Thymus (tissue), 11 donors: ENCODE measurements at regions not wholly inside any gene's neighbourhood (a gene's known extent, or its start where the extent isn't known, plus 50 kb on each side); places are given as distances from the start of the nearest gene placed in this dataset.
A peak's percentile ranks its signal among the peaks of the same experiment; 100 is the strongest.
"Not testable (repeated sequence)": the region's sequence is repeated elsewhere in the genome, so short reads cannot be mapped to it uniquely, and the experiment has no call there.

ENCODE experiments used
- DNase-seq, 9 donors: peaks; one replicate each; pipeline ENCODE4 v3.0.0-alpha.2; 2013; ENCODE audit warnings: low spot score in 9 of 9, low read depth in 6 of 9, missing footprints in 1 of 9
- H3K27ac ChIP-seq, 2 donors: one replicate each; pipeline ENCODE4 v1.5.1; 2013; ENCODE audit warnings: control low read depth in 1 of 2, low read depth in 1 of 2, low read length in 1 of 2, mild to moderate bottlenecking in 1 of 2, moderate library complexity in 1 of 2
- H3K27me3 ChIP-seq, 2 donors: one replicate each; pipeline ENCODE4 v1.5.1; 2013; ENCODE audit warnings: low read length in 1 of 2; ENCODE audit not compliant: control insufficient read depth in 2 of 2, insufficient read depth in 1 of 2
- H3K36me3 ChIP-seq, 2 donors: one replicate each; pipeline ENCODE4 v1.5.1; 2013; ENCODE audit warnings: low read length in 1 of 2, mild to moderate bottlenecking in 1 of 2, moderate library complexity in 1 of 2; ENCODE audit not compliant: control insufficient read depth in 2 of 2, insufficient read depth in 2 of 2
- H3K4me1 ChIP-seq, 2 donors: one replicate each; pipeline ENCODE4 v1.5.1; 2013; ENCODE audit warnings: low read length in 2 of 2; ENCODE audit not compliant: control insufficient read depth in 2 of 2, insufficient read depth in 2 of 2
- H3K4me3 ChIP-seq, 2 donors: one replicate each; pipeline ENCODE4 v1.5.1; 2013; ENCODE audit warnings: low read length in 2 of 2, control low read depth in 1 of 2, mild to moderate bottlenecking in 1 of 2
- H3K9me3 ChIP-seq, 2 donors: one replicate each; pipeline ENCODE4 v1.5.1; 2013; ENCODE audit warnings: low read length in 1 of 2, mild to moderate bottlenecking in 1 of 2; ENCODE audit not compliant: control insufficient read depth in 2 of 2, insufficient read depth in 1 of 2
- WGBS: extraction: QIAGEN DNeasy Blood & Tissue Kit; methylation state at CpG from one replicate; pipeline ENCODE4 v1.1.7; 2013; 5-methylcytosine and 5-hydroxymethylcytosine counted together
- donor health status: healthy.

DNA sequence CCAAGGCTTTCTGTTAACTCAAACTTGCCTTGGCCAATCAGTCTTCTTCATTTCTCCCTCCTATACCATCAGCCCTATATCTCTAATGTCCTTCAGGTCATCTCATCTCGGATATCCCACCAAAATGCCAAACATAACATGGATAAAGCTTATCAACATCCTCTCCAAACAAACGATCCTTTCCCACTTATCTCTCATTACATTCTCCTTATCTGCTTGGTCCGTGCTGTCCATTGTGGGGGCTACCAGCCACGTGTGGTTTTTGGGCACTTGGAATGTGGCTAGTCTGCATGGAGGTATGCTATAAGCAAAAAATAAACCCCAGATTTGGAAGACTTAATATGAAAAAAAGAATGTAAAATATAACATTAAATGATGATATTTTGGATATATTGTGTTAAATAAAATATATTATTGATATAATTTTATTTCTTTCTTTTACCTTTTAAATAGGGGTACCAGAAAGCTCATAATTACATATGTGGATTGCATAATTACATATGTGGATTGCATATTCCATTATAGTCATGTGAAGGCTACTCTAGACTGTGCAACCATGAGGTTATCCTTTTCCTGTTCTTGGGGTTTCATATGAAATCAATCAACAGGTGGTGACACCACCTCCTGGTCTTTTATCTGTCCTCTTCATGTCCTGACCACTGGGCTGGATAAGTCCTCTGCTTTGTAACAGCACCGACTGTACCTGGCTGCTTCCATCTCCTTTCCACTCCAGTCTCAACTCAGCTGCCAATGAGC is 123.0 kb downstream of the CD83 start:
- no peaks in the 10 kb centered on the region for H3K36me3 ChIP-seq
- H3K4me1 ChIP-seq = peaks cover 21 to 26% of the 10 kb centered on the region in 2 donors
- WGBS = 79% methylated on average over 5 of the region's 5 CpGs
- peaks cover 0 to 5% of the 10 kb centered on the region in 2 donors for H3K9me3 ChIP-seq
- H3K4me3 ChIP-seq = no peak overlapping the region
- H3K27ac ChIP-seq = peak overlapping the region in 1 of 2 donors; percentile 46
- no peaks in the 10 kb centered on the region for H3K27me3 ChIP-seq
- no peak for DNase-seq

- H3K27me3 ChIP-seq = no peaks in the 10 kb centered on the region
- no peaks in the 10 kb centered on the region for H3K36me3 ChIP-seq
- H3K27ac ChIP-seq = peak overlapping the region; percentile 26 to 46
- WGBS = 53% methylated on average over 5 of the region's 5 CpGs
- no peak overlapping the region for H3K4me3 ChIP-seq
- no peaks in the 10 kb centered on the region for H3K9me3 ChIP-seq
- peak in 1 of 9 donors; percentile 59 for DNase-seq
- H3K4me1 ChIP-seq = peaks cover 18 to 25% of the 10 kb centered on the region in 2 donors
Measured at GRCh38 chr6:14241255-14242070, 123.9 kb downstream of the CD83 start.

GRCh38 chr6:14242912-14243311 is 125.3 kb downstream of the CD83 start:
- H3K4me3 ChIP-seq, H3K36me3 ChIP-seq, H3K9me3 ChIP-seq, H3K27ac ChIP-seq, H3K27me3 ChIP-seq, DNase-seq: not testable (repeated sequence)
- WGBS = 93% methylated on average over 2 of the region's 2 CpGs
- H3K4me1 ChIP-seq = peaks cover 15 to 23% of the 10 kb centered on the region in 2 donors

DNA sequence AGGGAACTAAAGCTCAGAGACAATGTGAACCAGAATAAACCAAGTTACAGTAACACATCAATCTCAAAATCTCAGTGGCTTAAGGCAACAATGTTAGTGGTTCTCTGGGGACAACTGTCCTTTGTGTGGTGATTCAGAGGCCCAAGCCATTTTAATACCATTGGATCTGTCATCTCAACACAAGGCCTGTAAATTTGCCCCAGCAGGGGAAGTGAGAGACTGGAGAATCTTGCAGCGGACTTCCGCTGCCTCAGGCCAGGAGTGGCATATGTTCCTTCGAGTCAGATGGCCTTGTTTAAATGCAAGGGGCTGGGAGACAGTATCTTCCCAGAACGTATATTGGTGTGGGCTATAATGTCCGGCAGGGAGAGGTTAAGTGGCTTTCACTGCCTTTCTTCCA is 126.0 kb downstream of the CD83 start:
- Histone ChIP-seq H3K27ac (no peak overlapping the region), H3K4me1 (peaks cover 15 to 23% of the 10 kb centered on the region in 2 donors), H3K9me3 (no peaks in the 10 kb centered on the region), H3K27me3 (no peaks in the 10 kb centered on the region), H3K36me3 (no peaks in the 10 kb centered on the region), H3K4me3 (no peak overlapping the region)
- no peak for DNase-seq
- WGBS = 97% methylated on average over 5 of the region's 5 CpGs

GRCh38 chr6:14246876-14247275 is 129.3 kb downstream of the CD83 start:
- Histone ChIP-seq H3K27ac (no peak overlapping the region), H3K4me3 (no peak overlapping the region), H3K9me3 (no peaks in the 10 kb centered on the region), H3K36me3 (no peaks in the 10 kb centered on the region), H3K27me3 (no peaks in the 10 kb centered on the region), H3K4me1 (peaks cover 4 to 8% of the 10 kb centered on the region in 2 donors)
- no peak for DNase-seq
- 83% methylated on average over 3 of the region's 3 CpGs for WGBS

- no peak for DNase-seq
- 99% methylated on average over 4 of the region's 4 CpGs for WGBS
Measured at GRCh38 chr6:14250573-14250972, 133.0 kb downstream of the CD83 start.

DNA sequence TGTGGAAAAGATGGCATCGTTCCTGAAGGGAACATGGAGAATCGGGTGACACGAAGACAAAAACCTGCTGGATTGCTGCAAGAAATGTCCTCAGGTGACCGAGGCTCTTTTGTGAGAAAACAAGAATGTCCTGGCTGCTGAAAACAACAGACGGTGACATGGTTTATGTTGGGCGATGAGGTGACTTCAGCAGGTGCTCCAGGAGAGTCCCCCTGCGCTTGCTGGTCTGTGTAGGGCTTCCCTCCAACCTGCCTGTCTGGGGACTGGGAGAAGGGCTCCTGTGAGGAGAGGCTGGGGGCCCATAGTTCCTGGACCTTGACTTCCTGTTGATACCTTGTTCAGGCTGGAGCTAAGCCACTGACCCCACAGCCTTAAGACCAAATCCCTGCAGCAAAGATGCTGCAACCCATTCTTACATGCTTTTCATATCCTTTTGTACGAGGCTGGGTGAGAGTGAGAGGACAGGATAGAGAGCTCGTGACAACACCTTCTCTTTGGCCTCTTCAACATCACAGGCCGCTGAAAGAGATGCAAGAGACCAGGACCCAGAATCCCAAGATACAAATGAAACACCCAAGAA is 134.8 kb downstream of the CD83 start:
- Histone ChIP-seq H3K4me1 (peaks cover 10 to 44% of the 10 kb centered on the region in 2 donors), H3K4me3 (no peak overlapping the region), H3K36me3 (no peaks in the 10 kb centered on the region), H3K27me3 (no peaks in the 10 kb centered on the region), H3K9me3 (no peaks in the 10 kb centered on the region), H3K27ac (no peak overlapping the region)
- whole genome bisulfite sequencing = 97% methylated on average over 10 of the region's 10 CpGs
- DNase-seq = no peak

More at GRCh38 chr6:14250573-14250972, 133.0 kb downstream of the CD83 start:
- H3K4me3 ChIP-seq = no peak overlapping the region
- peaks cover 6 to 27% of the 10 kb centered on the region in 2 donors for H3K4me1 ChIP-seq
- no peaks in the 10 kb centered on the region for H3K27me3 ChIP-seq
- H3K36me3 ChIP-seq = no peaks in the 10 kb centered on the region
- H3K9me3 ChIP-seq = no peaks in the 10 kb centered on the region
- H3K27ac ChIP-seq = no peak overlapping the region

DNA sequence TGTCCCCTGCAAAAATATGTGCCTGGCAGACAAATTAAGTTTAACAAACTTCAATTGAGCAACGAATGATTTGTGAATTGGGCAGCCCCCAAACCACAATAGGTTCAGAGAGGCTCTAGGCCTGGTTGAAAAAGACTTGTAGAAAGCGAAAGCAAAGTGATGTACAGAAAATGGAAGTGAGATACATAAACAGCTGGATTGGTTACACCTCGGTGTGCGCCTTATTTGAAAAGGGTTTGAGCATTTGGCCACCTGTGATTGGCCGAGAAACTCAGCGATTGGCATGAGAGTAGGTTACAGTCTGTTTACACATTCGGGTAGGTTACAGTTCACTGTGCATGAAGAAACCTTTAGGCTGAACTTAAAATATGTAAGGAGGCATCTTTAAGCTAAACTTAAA is 136.9 kb downstream of the CD83 start:
- no peaks in the 10 kb centered on the region for H3K36me3 ChIP-seq
- H3K27ac ChIP-seq = no peak overlapping the region
- H3K4me1 ChIP-seq = peaks cover 10 to 56% of the 10 kb centered on the region in 2 donors
- 70% methylated on average over 7 of the region's 7 CpGs for WGBS
- H3K27me3 ChIP-seq = no peaks in the 10 kb centered on the region
- H3K9me3 ChIP-seq = no peaks in the 10 kb centered on the region
- DNase-seq = no peak
- H3K4me3 ChIP-seq = no peak overlapping the region

DNA sequence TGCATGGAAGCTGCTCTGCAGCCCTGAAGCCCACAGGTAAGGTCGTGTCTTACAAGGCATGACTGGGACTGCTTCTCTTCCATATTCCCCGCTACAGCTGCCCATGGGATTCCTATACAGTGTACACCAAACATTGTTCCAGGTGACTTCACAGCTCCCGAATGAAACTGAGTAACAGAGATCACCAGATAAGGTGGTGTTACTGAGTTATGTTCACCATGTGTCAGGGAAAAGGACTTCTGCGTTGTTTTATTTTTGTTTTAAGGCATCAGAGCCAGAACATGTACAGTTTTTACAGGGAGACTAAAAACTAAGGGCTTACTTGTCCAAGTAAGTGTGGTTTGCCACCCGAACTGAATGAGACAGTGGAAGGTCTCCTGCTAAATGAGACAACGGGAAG is 138.3 kb downstream of the CD83 start:
- H3K27ac ChIP-seq = no peak overlapping the region
- peaks cover 0 to 4% of the 10 kb centered on the region in 2 donors for H3K9me3 ChIP-seq
- DNase-seq = no peak
- H3K36me3 ChIP-seq = no peaks in the 10 kb centered on the region
- WGBS = 95% methylated on average over 6 of the region's 6 CpGs
- no peak overlapping the region for H3K4me3 ChIP-seq
- H3K27me3 ChIP-seq = no peaks in the 10 kb centered on the region
- peaks cover 10 to 62% of the 10 kb centered on the region in 2 donors for H3K4me1 ChIP-seq
